G401 (cell line): ENCODE measurements at regions not wholly inside any gene's neighbourhood (a gene's known extent, or its start where the extent isn't known, plus 50 kb on each side); places are given as distances from the start of the nearest gene placed in this dataset.

ENCODE experiments used
- DNase-seq: peaks from one replicate; pipeline ENCODE4 v3.0.0-alpha.2; 2015; ENCODE audit warnings: low spot score
- in situ Hi-C: cut with HindIII; loops from 2 replicates; pipeline ENCODE4 v1.10.0; 2016; ENCODE audit warnings: low sequenced_read_pairs, mixed read lengths

DNA sequence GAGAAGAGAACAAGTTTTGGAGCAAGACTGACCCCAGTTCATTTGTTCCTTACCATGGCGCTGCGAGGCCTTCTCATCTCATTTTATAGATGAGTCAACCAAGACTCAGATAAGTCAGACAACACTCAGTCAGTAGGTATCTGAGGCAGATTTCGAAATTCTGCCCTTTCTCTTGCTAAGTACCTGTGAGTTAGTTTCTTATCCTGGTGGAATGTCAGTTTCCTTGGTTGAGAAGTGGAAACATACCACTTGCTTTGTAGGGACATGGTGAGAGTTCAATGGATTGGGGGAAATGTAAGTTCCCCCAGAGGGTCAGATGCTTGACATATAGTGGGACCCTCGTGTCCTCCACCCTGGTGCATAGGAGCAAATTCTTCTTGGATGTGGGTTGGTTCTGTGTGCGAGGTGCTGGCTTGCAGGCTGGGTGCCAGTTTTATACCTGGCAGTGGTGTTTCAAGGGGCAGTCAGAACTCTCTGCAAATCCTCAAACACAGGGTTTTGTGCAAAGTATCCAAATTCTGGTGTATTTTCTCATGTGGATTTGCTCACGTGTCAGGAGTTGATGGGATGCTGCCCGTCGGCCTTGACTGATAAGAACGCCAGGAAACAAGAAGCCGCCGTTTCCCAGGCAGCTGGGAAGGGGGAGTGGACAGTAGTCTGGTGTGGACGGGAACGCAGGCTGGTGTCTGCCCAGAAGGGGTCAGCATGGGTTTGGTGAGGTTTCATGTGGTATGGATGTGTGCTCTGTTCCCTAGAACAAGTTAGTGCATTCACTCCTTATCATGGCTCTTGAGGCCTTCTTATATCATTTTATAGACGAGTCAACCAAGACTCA, 61.1 kb upstream of the CIBAR2 start:
- DNase-seq, result no peak
- in situ Hi-C loops, result no loop called here

- in situ Hi-C loops, result no loop called here
- peak; percentile 61 for DNase-seq
Measured at GRCh38 chr16:85173981-85174751, 61.9 kb upstream of the CIBAR2 start.

GRCh38 chr16:85174871-85175723, 62.8 kb upstream of the CIBAR2 start:
- no peak for DNase-seq
- in situ Hi-C loops, result no loop called here

GRCh38 chr16:85175724-85176233, 63.5 kb upstream of the CIBAR2 start:
- in situ Hi-C loops, result no loop called here
- no peak for DNase-seq

- DNase-seq, result no peak
- in situ Hi-C loops, result no loop called here
Measured at GRCh38 chr16:85176541-85177447, 64.5 kb upstream of the CIBAR2 start.

DNA sequence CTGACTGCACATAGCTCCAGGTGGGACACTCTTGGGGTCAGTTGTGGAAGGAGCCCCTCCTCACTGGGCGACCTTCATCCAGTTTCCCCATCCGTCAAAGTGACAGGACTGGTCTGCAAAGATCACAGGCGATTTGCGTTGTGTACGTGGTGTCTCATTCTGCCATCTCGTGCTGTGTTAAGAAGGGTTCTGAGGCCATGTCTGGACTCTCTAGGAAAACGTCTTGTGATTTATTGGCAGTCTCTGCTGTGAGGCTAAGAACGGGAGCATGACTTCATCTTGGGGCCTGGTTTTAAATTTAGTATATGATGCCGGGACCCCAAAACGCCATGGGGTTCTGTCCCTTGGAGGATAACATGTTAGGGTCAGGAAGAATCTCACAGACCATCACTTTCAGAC, 65.2 kb upstream of the CIBAR2 start:
- DNase-seq, result no peak
- in situ Hi-C loops, result no loop called here

DNA sequence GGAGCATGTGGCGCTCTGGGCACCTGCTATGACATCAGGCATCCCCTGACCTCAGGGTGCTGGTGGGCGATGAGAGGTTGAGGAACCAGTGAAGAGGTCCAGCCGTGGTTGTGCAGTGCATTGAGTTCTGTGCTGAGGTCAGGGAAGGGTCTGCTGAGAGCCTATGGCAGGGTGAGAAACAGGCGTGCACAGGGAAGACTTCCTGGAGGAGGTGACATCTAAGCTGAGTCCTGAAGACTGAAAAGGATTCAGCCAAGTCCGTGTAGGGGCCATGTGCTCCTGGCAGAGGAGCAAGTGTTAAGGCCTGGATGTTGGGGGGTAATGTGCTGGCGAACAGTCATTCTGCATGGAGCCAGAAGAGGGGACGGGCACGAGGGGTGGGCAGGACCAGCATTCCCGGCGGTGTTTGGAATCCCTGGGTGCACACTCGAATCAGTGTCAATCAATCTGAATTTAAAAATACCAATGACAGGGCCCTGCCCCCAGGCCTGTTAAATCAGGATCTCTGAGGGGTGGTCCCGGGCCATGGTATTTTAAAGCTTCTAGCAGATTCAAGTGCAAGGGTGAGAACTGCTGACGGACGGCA, 65.8 kb upstream of the CIBAR2 start:
- in situ Hi-C loops, result no loop called here
- no peak for DNase-seq

GRCh38 chr16:85178596-85178995, 66.3 kb upstream of the CIBAR2 start:
- DNase-seq, result no peak
- in situ Hi-C loops, result no loop called here

GRCh38 chr16:85179344-85180046, 67.2 kb upstream of the CIBAR2 start:
- no peak for DNase-seq
- in situ Hi-C loops, result no loop called here

GRCh38 chr16:85180047-85180826, 68.0 kb upstream of the CIBAR2 start:
- no peak for DNase-seq
- in situ Hi-C loops, result no loop called here

DNA sequence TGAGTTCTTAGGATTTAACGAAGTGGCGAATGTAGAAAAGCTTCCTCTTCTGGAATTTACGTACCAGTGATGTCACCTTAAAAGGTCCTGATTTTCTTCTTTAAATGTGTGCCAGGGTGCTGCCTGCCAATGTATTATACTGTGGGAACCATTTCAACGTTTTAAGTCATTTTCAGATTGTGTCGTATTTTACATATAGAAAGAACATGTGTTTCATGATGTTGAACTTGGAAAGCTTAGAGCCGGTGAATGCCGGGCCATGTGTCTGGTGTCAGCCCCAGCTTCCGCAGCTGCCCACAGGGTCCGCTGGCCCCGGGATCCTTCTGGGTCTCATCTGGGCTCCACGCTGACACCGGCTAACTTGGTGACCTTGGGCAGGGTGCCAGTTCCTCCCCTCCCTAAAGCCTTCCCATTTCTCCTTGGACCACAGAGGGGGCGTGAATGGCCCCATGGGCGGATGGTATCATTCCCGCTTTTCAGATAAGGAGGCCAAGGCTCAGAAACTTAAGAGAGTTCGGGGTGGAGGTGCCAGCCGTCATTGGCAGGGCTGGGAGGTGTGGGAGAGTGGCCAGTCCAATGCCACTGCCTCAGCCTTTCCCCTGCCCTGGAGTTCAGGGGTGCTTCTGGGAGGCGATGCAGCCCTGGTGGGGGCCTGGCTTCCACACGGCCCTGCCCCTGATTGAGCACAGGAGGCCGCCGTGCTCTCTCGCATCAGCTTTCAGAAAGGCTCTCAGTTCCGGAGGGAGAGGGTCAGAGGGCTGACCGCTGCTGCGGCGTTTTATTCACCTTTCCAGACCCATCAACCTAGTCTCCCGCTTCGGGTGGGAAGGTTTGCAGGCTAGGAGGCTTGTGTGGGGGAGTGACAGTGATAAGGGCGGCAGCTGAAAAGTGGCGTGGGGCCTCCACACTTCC, 68.8 kb upstream of the CIBAR2 start:
- in situ Hi-C loops, result no loop called here
- DNase-seq, result no peak

DNA sequence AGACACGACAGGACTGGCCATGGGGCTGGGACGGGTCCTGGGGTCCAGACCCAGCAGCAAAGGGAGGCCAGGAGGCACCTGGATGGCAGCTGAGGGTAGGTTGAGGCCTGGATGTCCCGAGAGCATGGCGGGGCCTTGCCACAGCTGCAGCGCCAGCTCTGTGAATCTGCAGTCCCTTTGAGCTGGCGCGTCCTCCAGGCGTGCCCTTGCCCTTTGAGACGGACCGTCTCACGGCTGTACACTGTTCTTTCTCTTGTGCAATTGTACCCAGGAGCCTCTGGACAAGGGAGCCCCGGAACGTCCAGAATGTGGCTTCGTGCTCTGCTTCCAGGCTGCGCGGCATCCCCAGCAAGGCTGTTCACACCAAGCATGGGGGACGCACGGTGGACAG, 69.5 kb upstream of the CIBAR2 start:
- no peak for DNase-seq
- in situ Hi-C loops, result no loop called here

GRCh38 chr16:85182286-85182685, 70.0 kb upstream of the CIBAR2 start:
- in situ Hi-C loops, result no loop called here
- DNase-seq, result no peak

- in situ Hi-C loops, result no loop called here
- no peak for DNase-seq
Measured at GRCh38 chr16:85182774-85183173, 70.5 kb upstream of the CIBAR2 start.

DNA sequence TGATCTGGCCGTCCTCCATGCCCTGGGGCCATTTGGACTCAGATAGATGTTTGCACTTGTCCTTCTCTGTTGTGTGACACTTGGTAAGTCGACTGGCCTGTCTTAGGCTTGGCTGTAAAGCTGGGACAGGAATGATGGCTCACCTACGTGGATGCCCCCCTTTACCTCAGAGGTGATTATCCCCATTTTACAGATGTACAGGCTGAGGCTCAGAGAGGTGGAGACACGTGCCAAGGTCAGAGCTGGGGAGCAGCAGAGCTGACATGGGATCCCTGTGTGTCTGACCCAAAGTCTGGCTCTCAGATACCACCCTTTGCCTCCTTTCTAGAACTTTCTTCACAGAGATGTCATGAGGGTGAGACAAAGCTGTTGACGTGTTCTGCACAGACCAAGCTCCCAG, 71.3 kb upstream of the CIBAR2 start:
- in situ Hi-C loops, result no loop called here
- no peak for DNase-seq

- in situ Hi-C loops, result no loop called here
- no peak for DNase-seq
Measured at GRCh38 chr16:85184404-85184803, 72.1 kb upstream of the CIBAR2 start.
